SK-N-SH treated with all-trans-retinoic acid at 6 μM for 48 hours (cell line): ENCODE measurements at regions not wholly inside any gene's neighbourhood (a gene's known extent, or its start where the extent isn't known, plus 50 kb on each side); places are given as distances from the start of the nearest gene placed in this dataset.

Experiments
- ATAC-seq: fragments of 200-7000 bp; cut with Tn5 transposase; 3 replicates; pipeline ENCODE4 v1.9.1; 2020; ENCODE audit warnings: mild to moderate bottlenecking, moderate library complexity
- BACH2 ChIP-seq: fragments of 250-450 bp; sonication (Bioruptor Pico); IDR thresholded peaks from 2 replicates; pipeline ENCODE4 v1.9.0; 2021; ENCODE audit warnings: mild to moderate bottlenecking, borderline replicate concordance
- CSDC2 ChIP-seq: fragments of 250-450 bp; sonication (Bioruptor Pico); IDR thresholded peaks from 2 replicates; pipeline ENCODE4 v1.5.0; 2020; ENCODE audit warnings: mild to moderate bottlenecking, moderate library complexity
- ESRRG ChIP-seq: fragments of 250-450 bp; sonication (Bioruptor Pico); IDR thresholded peaks from 2 replicates; pipeline ENCODE4 v1.6.1; 2021; ENCODE audit warnings: mild to moderate bottlenecking
- GLIS3 ChIP-seq: fragments of 250-450 bp; sonication (Bioruptor Pico); IDR thresholded peaks from 2 replicates; pipeline ENCODE4 v1.5.0; 2020; ENCODE audit warnings: mild to moderate bottlenecking, moderate library complexity
- ISL1 ChIP-seq: fragments of 250-450 bp; sonication (Bioruptor Pico); IDR thresholded peaks from 2 replicates; pipeline ENCODE4 v2.1.2; 2022; ENCODE audit warnings: mild to moderate bottlenecking, moderate library complexity
- OSR1 ChIP-seq: fragments of 250-450 bp; sonication (Bioruptor Pico); IDR thresholded peaks from 2 replicates; pipeline ENCODE4 v1.8.0; 2022; ENCODE audit warnings: moderate library complexity, mild to moderate bottlenecking, inconsistent platforms
- PATZ1 ChIP-seq: fragments of 250-450 bp; sonication (Bioruptor Pico); IDR thresholded peaks from 2 replicates; pipeline ENCODE4 v1.8.0; 2020; ENCODE audit warnings: mild to moderate bottlenecking, moderate library complexity, borderline replicate concordance
- PPARA ChIP-seq: fragments of 250-450 bp; sonication (Bioruptor Pico); IDR thresholded peaks from 2 replicates; pipeline ENCODE4 v1.5.0; 2020; ENCODE audit warnings: mild to moderate bottlenecking, borderline replicate concordance
- RARB ChIP-seq: fragments of 250-450 bp; sonication (Bioruptor Pico); IDR thresholded peaks from 2 replicates; pipeline ENCODE4 v1.8.0; 2021; ENCODE audit warnings: mild to moderate bottlenecking, moderate library complexity
- TOX ChIP-seq: fragments of 250-450 bp; sonication (Bioruptor Pico); IDR thresholded peaks from 2 replicates; pipeline ENCODE4 v1.8.0; 2021; ENCODE audit warnings: mild to moderate bottlenecking, moderate library complexity, borderline replicate concordance
- TSHZ2 ChIP-seq: fragments of 250-450 bp; sonication (Bioruptor Pico); IDR thresholded peaks from 2 replicates; pipeline ENCODE4 v1.5.0; 2020; ENCODE audit warnings: mild to moderate bottlenecking, moderate library complexity
- ZC3H10 ChIP-seq: fragments of 250-450 bp; sonication (Bioruptor Pico); IDR thresholded peaks from 2 replicates; pipeline ENCODE4 v1.5.1; 2021; ENCODE audit warnings: mild to moderate bottlenecking, moderate library complexity
- ZFP3 ChIP-seq: fragments of 250-450 bp; sonication (Bioruptor Pico); IDR thresholded peaks from 2 replicates; pipeline ENCODE4 v1.5.0; 2020; ENCODE audit warnings: mild to moderate bottlenecking, moderate library complexity
- ZFP30 ChIP-seq: fragments of 450-650 bp; formaldehyde crosslinking; IDR thresholded peaks from 2 replicates; pipeline ENCODE4 v1.5.0; 2022; ENCODE audit warnings: mild to moderate bottlenecking, moderate library complexity
- ZNF565 ChIP-seq: fragments of 450-650 bp; formaldehyde crosslinking; conservative IDR thresholded peaks from 2 replicates; pipeline ENCODE4 v1.5.0; 2020; ENCODE audit warnings: low read depth, mild to moderate bottlenecking, moderate library complexity
- ZNF70 ChIP-seq: fragments of 450-650 bp; formaldehyde crosslinking; IDR thresholded peaks from 2 replicates; pipeline ENCODE4 v1.5.0; 2020; ENCODE audit warnings: mild to moderate bottlenecking, moderate library complexity
- ZNF8 ChIP-seq: fragments of 450-650 bp; formaldehyde crosslinking; IDR thresholded peaks from 2 replicates; pipeline ENCODE4 v1.5.0; 2020; ENCODE audit warnings: mild to moderate bottlenecking, moderate library complexity
- TF ChIP-seq, protein P1 (sequence below): fragments of 250-450 bp; sonication (Bioruptor Pico); IDR thresholded peaks from 2 replicates; pipeline ENCODE4 v1.5.1; 2021; ENCODE audit warnings: mild to moderate bottlenecking, moderate library complexity

GRCh38 chr2:72062336-72062735 is 85.3 kb downstream of the CYP26B1 start:
- no peak for TF ChIP-seq RARB (CRISPR knock-in tag)
- TF ChIP-seq TOX (CRISPR knock-in tag) = no peak
- no peak for TF ChIP-seq ISL1 (CRISPR knock-in tag)
- no peak for TF ChIP-seq PATZ1
- no peak for TF ChIP-seq ESRRG (CRISPR knock-in tag)
- ATAC-seq = no peak

- no peak for ATAC-seq
- TF ChIP-seq TSHZ2 (CRISPR knock-in tag) (no peak), PATZ1 (no peak), PPARA (CRISPR knock-in tag) (no peak), ZNF565 (CRISPR knock-in tag) (no peak), ZNF70 (no peak), ISL1 (CRISPR knock-in tag) (no peak), ZNF8 (no peak)
These were observed 90.4 kb downstream of the CYP26B1 start for GRCh38 chr2:72057308-72057707.

DNA sequence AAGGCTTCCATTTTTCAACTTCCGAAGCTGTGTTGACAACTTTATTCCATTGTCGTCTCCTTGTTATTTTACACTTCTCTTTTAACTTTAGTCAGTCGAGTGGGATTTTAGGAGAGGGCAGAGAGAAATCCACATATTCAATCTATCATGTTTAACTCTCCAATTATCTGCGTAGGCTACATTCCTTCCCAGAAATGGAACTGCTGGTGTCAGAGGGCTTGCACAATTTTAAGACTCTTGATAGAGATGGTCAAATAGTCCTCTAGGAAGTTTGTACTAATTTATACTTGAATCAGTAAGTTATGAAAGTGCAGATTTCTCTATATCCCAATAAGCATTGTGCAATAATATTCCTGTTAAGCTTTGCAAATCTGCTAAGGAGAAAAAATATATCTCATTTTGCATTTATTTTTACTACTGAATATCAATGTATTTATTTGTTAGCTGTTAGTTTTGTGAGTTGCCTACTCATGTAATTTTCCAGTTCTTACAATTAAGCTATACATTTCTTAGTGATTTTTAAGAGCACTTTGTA is 95.6 kb downstream of the CYP26B1 start:
- TF ChIP-seq ZNF70 (no peak), TSHZ2 (CRISPR knock-in tag) (no peak)
- no peak for ATAC-seq

- ATAC-seq = no peak
- TF ChIP-seq ZNF8 = no peak
- TF ChIP-seq RARB (CRISPR knock-in tag) = no peak
- TF ChIP-seq PPARA (CRISPR knock-in tag) = no peak
- TF ChIP-seq ZC3H10 (CRISPR knock-in tag) = no peak
- TF ChIP-seq ZNF70 = no peak
- no peak for TF ChIP-seq OSR1 (CRISPR knock-in tag)
- TF ChIP-seq GLIS3 = no peak
- no peak for TF ChIP-seq ZFP3 (CRISPR knock-in tag)
- no peak for TF ChIP-seq CSDC2 (CRISPR knock-in tag)
- no peak for TF ChIP-seq ISL1 (CRISPR knock-in tag)
- no peak for TF ChIP-seq TSHZ2 (CRISPR knock-in tag)
- TF ChIP-seq, protein P1, sequence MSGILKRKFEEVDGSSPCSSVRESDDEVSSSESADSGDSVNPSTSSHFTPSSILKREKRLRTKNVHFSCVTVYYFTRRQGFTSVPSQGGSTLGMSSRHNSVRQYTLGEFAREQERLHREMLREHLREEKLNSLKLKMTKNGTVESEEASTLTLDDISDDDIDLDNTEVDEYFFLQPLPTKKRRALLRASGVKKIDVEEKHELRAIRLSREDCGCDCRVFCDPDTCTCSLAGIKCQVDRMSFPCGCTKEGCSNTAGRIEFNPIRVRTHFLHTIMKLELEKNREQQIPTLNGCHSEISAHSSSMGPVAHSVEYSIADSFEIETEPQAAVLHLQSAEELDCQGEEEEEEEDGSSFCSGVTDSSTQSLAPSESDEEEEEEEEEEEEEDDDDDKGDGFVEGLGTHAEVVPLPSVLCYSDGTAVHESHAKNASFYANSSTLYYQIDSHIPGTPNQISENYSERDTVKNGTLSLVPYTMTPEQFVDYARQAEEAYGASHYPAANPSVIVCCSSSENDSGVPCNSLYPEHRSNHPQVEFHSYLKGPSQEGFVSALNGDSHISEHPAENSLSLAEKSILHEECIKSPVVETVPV (CRISPR knock-in tag) = no peak
- TF ChIP-seq ESRRG (CRISPR knock-in tag) = no peak
- TF ChIP-seq ZFP30 (CRISPR knock-in tag) = no peak
- no peak for TF ChIP-seq PATZ1
- no peak for TF ChIP-seq BACH2 (CRISPR knock-in tag)
These were observed 96.5 kb downstream of the CYP26B1 start for GRCh38 chr2:72051204-72051603.
